OCI-M2 (cell line): ENCODE measurements at regions not wholly inside any gene's neighbourhood (a gene's known extent, or its start where the extent isn't known, plus 50 kb on each side); places are given as distances from the start of the nearest gene placed in this dataset.
"Not testable (repeated sequence)": the region's sequence is repeated elsewhere in the genome, so short reads cannot be mapped to it uniquely, and the experiment has no call there.

Source experiments
- DNase-seq: peaks from one replicate; lab custom pipeline; 2025; ENCODE audit not compliant: unreplicated experiment; lab: John Stamatoyannopoulos, UW

DNA sequence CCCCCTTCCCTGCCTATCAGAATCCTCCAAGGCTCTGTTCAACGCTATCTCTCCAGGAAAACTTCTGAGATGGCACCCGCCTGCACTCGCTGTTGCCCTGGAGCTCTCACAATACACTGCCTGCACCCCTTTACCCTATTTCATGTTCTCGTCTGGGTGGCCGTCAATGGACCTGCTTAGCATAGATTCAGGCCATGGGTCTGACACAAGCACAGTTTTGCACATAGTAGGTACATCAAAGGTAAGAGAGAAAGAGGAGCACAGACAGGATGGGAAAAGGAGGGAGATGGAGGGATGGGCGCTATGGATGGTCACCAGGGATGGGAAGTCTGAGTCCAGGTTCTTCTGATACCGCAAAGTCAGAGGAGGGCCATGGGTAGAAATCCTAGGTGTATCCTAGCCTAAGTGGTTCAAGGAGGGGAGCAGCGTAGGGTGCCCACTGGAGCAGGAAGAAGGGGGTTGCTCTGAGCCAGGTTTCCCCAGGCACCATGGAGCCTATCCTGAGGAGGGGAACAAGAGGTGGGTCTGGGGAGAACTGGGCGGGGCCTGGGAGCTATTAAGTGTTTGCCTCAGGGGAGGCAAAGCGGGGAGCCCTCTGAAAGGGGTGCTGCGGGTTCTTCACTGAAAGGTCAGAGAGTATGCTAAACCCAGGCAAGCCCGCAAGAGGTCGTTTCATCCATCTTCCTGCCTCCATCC lies 89.3 kb downstream of the MRPL14 start:
- DNase-seq, result no peak

DNA sequence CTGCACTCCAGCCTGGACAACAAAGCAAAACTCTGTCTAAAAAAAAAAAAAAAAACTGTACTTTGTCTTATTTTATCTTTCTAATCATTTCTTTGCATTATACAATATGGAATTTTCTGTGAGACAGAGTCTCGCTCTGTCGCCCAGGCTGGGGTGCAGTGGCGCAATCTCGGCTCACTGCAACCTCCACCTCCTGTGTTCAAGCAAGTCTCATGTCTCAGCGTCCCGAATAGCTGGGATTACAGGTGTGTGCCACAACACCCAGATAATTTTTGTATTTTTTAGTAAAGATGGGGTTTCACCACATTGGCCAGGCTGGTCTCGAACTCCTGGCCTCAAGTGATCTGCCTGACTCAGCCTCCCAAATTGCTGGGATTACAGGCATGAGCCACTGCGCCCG lies 90.0 kb downstream of the MRPL14 start:
- not testable (repeated sequence) for DNase-seq

DNA sequence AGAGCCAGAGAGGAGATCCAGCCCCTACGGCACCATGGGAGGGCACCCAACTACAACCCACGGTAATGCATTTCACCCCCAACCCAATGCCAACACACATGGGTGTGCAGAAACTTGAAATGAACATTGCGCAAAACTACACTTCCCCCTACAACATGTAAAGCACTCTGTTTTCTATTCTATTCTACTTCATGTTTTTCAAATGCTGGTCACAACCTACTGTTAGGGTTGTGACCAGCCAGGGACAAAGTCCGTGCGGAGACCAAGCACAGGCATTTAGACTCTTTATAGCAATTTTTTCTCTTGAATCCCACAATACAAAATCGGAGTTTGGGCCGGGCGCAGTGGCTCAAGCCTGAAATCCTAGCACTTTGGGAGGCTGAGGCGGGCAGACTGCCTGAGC lies 90.6 kb downstream of the MRPL14 start:
- DNase-seq, result no peak

DNA sequence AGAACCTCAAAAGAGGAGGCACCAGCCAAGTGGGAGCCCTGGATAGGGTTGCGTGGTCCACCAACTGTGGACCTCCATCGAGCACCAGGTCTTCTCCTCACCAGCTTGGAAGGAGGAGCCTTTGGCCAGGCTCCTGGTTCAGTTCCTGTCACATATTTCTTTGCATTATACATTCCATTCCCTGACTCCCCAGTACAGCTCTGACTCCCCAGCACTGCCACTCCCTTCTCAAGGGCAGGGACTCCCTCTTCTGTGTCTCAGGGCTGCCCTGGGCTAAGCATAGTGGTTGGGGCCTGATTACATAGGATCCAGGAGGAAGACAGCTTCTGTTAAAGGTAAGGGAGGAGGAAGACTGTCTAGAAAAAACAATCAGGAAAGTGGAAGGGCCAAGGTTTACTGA lies 91.1 kb downstream of the MRPL14 start:
- no peak for DNase-seq

DNA sequence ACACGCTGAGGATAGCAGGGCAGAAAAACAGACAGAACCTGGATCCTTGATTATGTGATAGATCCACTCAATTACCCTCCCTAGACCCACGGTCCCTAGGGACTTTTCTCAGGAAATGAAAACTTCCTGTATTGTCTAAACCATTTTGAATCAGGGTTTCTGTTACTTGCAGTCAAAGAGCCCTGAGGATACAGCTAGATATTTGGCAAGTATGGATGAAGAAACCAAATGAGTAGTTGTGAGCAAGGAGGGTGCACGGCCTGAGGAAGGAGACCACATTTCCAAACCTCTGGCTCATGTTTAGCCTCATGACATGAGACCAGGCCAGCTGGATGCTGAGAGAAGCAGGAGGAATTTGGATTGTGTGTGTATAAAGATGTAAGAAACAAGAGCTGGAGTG lies 91.6 kb downstream of the MRPL14 start:
- no peak for DNase-seq

DNA sequence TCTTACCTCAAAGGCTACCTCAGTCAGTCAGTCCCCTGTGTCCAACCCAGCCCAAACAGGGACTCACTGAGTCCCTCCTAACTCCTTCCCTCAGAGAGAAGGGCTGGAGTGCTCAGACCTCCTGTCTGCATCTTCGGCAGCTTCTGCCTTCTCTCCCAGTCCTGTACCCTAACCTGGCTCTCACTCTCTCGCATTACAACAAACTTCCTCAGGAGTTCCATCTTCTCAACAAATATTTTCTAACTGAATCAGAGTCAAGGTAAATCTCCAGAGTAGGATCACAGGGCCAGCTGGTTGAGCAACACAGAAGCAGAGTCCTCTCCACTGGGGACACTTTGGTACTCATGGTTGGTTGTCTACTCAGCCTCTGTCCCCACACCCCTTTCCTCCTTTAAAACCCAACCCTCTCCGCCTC lies 92.3 kb downstream of the MRPL14 start:
- DNase-seq, result no peak

DNA sequence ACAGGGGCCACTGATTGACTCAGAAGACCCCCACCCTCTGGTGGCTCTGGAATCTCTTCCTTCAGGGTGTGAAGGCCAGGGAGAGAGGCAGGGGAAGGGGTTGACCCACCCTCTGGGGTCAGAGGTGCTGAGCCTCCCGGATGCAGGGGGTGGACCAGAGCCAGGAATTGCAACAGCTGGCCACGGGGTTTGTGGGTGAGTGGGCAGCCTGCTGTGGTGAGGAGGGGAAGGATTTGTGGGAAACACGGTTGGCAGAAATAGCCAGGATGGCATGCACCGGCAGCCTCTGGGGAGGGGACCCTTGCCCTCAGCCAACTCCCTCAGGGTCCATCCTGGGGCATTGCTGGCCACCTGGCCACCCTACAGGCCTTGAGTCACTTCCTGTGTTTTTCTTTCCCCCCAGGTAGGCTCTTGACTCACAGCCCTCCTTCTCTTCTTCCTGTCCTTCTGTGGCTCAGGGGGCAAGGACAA lies 92.8 kb downstream of the MRPL14 start:
- no peak for DNase-seq

DNA sequence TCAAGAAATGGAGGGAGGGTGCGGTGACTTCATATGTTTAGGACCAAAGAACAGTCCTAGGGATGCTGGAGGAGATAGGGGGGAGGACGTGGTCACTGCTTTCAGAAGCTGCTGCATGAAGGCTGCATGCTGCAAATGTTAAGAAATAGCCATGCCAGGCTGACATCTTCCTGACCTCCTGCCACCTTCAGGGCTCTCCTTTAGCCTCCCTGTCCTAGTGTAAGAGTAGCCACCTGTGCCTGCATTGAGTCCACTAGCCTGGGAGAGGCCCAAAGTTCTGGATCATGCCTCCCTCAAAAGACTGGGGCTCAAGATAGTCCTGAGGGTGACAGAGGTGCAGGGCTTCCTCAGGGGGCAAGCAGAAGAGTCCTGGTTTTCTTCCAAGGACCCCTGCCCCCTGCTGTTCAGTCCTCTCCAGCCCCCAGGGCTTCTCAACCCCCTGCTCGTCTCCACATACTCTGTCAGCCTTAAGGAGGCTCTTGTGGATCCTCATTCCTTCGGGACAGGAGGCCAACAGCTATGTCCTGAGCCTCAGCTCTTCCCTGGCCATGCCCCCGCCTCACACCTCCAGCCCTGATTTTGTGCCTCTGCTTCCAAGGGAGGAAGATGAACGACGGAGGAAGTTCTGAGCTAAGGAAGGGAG lies 96.3 kb downstream of the MRPL14 start:
- no peak for DNase-seq

DNA sequence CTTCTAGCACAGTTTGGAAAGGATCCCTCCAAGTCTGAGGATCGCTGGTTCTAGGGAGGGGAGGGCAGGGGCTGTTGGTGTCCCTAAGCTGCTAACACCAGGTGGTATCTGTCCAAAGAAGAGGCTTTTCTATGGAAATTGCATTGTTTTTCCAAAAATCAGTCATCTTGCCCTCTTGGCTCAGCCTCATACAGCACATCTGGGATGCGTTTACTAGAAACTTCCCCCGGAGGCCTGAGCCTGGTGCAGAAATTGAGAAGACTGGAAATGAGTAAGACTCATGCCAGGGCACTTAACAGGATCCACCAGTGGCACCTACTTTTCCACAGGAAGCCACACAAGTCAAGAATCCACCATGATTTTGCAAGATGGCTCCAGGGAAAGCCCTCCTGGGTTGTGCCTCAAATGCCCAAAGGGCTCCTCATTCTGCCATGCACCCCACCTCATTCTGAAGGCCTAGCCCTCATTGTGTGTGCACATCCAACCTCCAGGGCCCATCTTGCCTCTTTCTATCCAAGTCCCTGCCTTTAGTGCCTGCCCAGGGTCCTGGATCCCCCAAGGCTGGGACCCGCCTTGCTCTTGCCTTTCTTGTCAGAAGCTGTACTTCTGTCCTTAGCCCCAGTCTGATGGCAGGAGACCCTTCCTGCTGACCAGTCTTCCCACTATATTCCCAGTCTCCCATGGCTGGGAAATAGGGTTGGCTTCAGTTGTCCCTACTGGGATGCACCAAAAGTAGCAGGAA lies 97.6 kb downstream of the MRPL14 start:
- DNase-seq, result no peak

DNA sequence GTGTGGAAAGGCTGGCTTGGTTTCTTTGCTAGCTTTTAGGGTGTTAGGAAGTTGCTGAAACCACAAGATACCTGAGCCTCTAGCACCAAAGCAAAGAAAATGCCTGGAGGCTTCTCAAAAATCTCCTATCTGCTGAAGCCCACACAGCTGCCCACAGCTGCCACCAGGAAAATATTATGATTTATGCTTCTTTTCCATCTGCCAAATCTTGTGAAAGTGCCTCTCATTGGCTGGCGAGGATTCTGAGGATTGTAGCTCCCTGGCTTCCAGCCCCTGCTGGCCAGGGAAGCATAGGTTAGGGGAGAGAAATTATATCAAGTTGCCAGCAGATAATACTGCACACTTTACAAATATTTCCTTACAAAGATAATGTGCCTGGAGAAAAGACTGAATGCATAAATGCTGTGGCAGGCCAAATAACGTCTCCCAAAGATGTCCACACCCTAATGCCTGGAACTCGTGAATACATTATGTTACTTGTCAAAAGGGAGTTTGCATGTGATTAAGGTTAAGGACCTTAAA lies 98.4 kb downstream of the MRPL14 start:
- DNase-seq, result no peak

DNA sequence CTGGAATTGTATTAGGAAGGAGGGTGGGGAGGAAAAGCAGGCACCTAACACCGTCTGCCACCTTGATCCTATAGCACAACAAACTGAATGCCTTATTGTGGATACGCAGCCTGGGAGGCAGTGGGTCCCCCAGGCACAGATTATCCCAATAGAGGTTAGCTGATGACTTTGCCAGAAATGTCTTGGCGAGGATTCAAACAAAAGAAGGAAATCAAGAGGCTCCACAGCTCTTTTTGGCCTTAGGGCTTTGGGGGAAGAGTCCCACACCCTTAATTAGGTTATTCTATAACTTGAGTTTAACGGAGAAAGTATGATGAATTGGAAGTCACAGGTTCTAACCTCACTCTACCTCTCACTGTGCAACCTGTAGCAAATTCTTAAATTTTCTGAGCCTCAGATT lies 102.0 kb downstream of the MRPL14 start:
- DNase-seq, result no peak

DNA sequence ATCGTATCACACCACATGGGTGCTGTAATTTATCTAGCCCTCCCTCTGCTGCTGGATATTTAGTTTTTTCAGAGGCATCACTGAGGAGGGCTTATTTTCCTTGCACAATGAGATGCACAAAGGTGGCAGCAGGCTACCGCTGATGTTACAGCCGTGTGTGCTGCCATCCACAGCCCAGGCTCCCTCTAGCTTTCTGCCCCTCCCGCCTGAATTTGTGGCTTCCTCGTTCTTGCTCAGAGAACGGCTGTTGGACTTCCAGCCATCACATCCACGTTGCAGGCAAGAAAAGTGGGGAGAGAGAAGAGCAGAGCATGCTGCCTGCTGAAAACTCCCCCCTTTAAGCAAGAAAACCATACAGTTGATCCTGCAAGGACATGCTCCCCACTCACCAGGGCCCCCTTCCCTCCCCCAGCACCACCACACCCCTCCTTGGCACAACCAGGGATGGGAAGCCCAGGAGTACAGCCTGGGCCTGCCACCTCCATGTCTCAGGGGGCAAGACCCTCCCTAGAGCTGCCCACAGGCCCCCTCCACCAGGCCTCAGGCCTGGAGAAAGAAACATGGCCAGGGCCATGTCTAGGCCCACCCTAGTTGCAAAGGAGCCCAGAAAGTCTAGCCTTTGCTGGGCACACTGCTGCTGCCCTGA lies 102.6 kb downstream of the MRPL14 start:
- no peak for DNase-seq

DNA sequence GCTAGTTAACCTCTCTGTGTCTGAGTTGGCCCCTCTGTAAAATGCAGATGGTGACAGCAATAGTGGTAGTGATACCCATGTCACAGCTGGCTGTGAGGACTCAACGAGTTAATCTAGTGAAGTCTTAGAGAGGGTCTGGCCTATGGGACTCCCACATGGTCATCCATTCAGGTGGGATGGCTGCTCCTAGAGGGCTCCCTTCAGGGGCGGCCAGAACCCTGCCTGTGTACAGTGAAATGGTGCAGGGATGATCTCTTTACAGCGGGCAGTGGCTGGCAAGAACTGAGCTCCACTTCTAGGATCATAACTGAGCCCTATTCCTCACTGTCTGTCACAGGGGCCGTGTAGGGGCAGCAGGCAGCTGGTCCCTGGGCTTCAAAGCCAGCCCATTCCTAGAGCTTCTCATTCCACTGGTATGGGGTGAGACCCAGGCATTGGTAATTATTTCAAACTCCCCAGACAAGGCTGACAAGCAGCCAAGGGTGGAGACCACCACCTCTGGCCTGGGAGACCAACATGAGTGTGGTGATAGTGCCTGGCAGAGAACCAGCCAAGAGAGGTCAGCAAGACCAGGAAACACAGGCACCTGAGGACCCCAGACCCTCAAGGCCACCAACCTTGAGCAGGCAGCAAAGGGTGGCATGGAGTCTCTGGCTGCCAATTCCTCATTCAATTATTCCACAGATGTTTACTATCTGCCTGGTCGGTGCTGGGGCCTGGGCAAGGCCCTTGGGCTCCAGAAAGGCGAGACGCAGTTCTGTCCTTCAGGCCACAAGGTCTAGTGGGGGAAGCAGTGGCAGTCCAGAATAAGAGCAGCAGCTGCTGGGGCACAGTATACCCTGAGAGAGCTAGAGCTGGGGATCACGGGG lies 103.4 kb downstream of the MRPL14 start:
- no peak for DNase-seq

DNA sequence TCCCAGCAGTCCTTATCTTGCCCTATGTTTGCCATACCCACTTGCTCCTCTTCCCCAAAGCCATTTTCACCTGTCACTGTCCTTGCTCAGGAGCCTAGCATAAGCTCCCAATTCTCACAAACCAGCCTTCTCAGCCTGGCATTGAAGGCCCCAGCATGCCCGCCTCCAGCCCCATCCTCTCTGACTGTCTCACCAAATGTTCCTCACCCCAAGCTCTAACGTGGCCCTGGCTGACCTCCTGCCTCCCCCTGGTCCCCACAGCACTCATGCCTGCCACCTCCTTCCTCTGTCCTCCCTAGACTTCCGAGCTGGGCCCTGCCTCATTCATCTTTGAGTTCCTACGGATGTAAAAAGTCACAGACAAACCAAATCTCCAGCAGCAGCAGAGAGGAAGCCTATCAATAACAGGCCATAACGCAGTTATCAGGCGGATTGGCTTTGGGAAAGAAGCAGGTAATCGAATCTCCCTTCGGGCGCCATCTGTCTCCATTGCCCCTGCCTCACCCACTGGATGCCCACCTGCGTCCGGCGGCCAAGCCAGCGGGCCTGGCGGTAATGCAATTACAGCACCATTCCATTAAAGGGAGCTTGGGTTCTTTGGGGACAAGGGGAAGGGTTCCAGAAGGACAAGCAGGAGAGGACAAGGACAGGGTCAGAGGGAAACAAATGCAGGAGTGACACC lies 104.4 kb downstream of the MRPL14 start:
- no peak for DNase-seq

DNA sequence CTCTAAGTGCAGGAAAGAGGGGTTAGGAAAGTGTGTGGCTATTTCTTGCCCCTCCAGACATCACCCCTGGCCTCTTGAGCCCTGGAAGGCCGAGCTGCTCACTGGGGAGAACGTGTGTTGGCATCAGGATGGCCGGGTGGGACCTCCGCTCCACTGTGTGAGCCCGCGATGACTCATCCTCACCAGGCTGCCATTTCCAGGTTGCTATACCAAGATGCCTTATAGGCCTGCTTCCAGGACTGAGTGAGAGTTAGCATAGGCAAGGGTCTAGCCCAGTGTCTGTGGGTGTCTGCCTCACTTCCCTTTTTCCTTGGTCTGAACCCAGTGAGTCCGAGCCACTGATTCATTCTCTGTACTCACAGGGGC lies 105.0 kb downstream of the MRPL14 start:
- DNase-seq, result no peak

DNA sequence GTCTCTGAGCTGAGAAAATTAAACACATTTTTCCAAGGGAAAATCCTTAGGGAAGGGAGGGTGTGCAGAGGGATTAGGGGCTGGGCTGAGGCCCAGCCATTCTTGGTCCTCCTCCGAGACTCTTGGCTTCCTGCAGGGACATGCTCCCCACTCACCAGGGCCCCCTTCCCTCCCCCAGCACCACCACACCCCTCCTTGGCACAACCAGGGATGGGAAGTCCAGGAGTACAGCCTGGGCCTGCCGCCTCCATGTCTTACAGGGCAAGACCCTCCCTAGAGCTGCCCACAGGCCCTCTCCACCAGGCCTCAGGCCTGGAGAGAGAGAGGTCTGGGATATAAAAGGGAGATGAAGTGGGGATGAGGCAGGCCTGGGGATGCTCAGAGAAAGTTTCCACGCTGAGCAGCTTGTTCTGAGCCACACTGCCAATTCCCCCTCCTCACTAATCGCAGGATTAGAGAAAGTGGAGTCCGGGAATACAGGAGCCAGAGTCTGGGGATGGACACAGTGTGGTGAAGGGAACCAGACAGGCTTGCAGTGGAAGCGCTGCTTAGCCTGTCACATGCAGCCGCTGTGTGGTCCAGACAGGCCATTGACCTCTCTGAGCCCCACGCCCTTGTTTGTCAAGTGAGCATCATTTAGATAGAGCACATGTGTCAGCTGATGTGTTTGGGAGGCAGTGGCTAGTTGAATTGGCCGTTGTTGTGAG lies 105.5 kb downstream of the MRPL14 start:
- no peak for DNase-seq

DNA sequence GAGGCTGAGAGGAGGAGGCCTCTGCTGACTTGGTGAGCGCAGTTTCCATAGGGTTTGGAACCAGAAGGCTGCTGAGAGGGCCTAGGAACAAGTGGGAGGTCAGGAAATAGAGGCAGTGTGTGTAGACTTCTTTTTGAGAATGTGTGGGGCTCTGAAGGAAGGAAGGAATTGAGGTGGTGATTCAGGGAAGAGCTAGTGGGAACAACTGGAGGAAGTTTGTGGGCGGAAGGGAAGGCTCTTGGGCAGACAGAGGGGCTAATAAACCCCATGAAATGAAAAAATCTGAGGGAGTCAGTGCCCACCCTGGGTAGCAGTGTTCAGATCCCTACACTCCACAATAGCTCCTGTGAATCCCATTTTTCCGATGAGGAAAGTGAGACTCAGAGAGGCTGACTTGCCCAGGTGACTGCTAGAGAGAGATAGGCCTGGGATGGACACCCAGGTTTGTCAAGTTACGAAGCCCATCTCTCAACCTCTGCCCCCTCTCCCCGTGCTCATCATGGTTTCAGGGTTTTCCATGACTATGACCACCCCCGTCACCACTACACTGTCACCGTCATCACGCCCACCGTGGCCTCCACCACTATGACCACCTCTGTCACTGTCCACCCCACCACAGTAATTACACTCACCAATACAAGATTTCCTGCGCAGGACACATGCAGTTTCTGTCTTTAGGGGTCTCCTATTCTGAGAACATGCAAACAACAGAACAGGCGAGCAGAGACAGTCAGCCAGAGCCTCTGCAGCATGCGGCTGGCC lies 106.4 kb downstream of the MRPL14 start:
- DNase-seq, result no peak

DNA sequence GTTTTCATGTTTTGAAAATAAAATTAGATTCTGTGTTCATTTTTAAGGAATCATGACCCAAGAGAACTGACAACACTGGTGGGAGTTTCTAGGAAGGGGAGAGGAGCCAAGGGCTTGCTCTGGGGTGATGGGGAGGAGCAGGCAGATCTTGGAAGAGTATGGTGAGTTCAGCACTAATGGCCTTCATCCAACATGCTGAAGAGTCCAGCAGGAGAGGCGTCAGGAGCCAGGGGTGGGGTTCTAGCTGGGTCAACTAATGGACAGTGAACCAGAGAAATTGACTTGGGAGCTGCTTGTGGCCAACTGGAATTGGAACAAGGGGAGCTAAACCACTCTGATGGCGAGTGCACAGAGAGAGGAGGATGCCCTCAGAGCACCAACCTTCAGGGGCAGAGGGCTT lies 107.1 kb downstream of the MRPL14 start:
- no peak for DNase-seq

DNA sequence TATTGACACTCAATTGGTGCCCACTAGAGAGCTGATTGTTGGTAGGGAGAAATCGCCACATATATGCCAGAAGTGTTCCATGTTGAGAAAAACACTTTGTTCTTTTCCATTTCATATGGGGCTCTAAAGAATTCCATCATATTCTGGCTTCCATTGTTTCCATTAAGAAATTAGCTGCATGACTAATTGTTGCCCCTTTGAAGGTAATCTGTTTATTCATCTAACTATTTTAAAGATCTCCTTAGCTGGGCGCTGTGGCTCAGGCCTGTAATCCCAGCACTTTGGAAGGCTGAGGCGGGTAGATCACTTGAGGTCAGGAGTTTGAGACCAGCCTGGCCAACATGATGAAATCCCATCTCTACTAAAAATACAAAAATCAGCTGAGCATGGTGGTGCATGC lies 109.9 kb downstream of the MRPL14 start:
- not testable (repeated sequence) for DNase-seq
